Ovary (tissue), 7 donors: ENCODE measurements at regions not wholly inside any gene's neighbourhood (a gene's known extent, or its start where the extent isn't known, plus 50 kb on each side); places are given as distances from the start of the nearest gene placed in this dataset.

Source experiments
- DNase-seq, 5 donors: peaks; one replicate each; pipeline ENCODE4 v3.0.0-alpha.2; 2019 to 2020
- H3K27ac ChIP-seq, 2 donors: fragments of 200-600 bp; one replicate each; pipeline versions ENCODE4 v1.5.1 to v1.8.0; 2019 to 2022
- H3K27me3 ChIP-seq: fragments of 200-600 bp; one replicate; pipeline ENCODE4 v1.8.0; 2022
- H3K36me3 ChIP-seq: fragments of 200-600 bp; sonication (generic); one replicate; pipeline ENCODE4 v1.5.1; 2019
- H3K4me1 ChIP-seq: one replicate; pipeline ENCODE4 v1.8.1; 2013; ENCODE audit warnings: mild to moderate bottlenecking, moderate library complexity; ENCODE audit not compliant: insufficient read depth
- H3K4me3 ChIP-seq: fragments of 200-600 bp; sonication (generic); one replicate; pipeline ENCODE4 v1.5.1; 2017
- H3K9me3 ChIP-seq, 2 donors: fragments of 200-600 bp in 1 of 2; sonication (generic) in 1 of 2; one replicate each; pipeline versions ENCODE4 v1.5.1 to v1.8.1; 2013 to 2019; ENCODE audit warnings: mild to moderate bottlenecking in 1 of 2, moderate library complexity in 1 of 2
- CTCF ChIP-seq, 3 donors: fragments of 450-650 bp in 2 of 3; fragments of 200-600 bp in 1 of 3; IDR thresholded peaks; one replicate each; pipeline versions ENCODE4 v1.5.1 to v1.8.0; 2016 to 2022; ENCODE audit warnings: antibody characterized with exemption in 3 of 3, mild to moderate bottlenecking in 1 of 3
- EP300 ChIP-seq: sonication (generic); formaldehyde crosslinking; IDR thresholded peaks from one replicate; pipeline ENCODE4 v1.6.1; 2017; ENCODE audit warnings: antibody characterized with exemption
- POLR2A ChIP-seq: fragments of 450-650 bp; IDR thresholded peaks from one replicate; pipeline ENCODE4 v1.6.1; 2017; ENCODE audit warnings: antibody characterized with exemption, mild to moderate bottlenecking, moderate library complexity
- WGBS, 3 donors: extraction: QIAGEN DNeasy Blood & Tissue Kit in 1 of 3; methylation state at CpG; one replicate each; pipeline versions ENCODE4 v1.1.5 to v1.1.7; 2013 to 2017; 5-methylcytosine and 5-hydroxymethylcytosine counted together
- intact Hi-C, 4 donors: fragments of 100-400 bp; cut with DNase I; formaldehyde crosslinking; loops; one replicate each; pipeline versions ENCODE4 v1.11.0 to v1.15.1; 2022 to 2023
- donor health status: DM: no; HTN: no; CAD: no; lungs with moderate emphysema.
- donor health status: DM: no; HTN: no; CAD: no.
- donor health status: Bipolar disorder and iron deficiency.
- donor health status: DM: no; HTN: no; CAD: no.
- donor health status: DM: yes; HTN: yes; CAD: no.

- H3K4me3 ChIP-seq, result no peak overlapping the region
- no peak for DNase-seq
- WGBS, 3 donors, result 56 to 80% (median 68%) methylated on average over 4 of the region's 4 CpGs
- no peaks in the 10 kb centered on the region for H3K36me3 ChIP-seq
- intact Hi-C loops, result no loop called here
- TF ChIP-seq EP300 (no peak), CTCF (IDR thresholded peaks at IDR 0.05) (no peak), POLR2A (no peak)
- H3K9me3 ChIP-seq, result no peaks in the 10 kb centered on the region
- no peaks in the 10 kb centered on the region for H3K4me1 ChIP-seq
- no peak overlapping the region for H3K27ac ChIP-seq
- no peaks in the 10 kb centered on the region for H3K27me3 ChIP-seq
These were observed 293.7 kb upstream of the HDAC4 start for GRCh38 chr2:239694487-239694886.

GRCh38 chr2:239693761-239694415 is 293.1 kb upstream of the HDAC4 start:
- TF ChIP-seq CTCF (IDR thresholded peaks at IDR 0.05), result no peak
- TF ChIP-seq POLR2A, result no peak
- TF ChIP-seq EP300, result no peak
- no peaks in the 10 kb centered on the region for H3K36me3 ChIP-seq
- 79 to 88% (median 86%) methylated on average over 9 of the region's 9 CpGs for WGBS, 3 donors
- DNase-seq, result no peak
- no peaks in the 10 kb centered on the region for H3K9me3 ChIP-seq
- no peak overlapping the region for H3K4me3 ChIP-seq
- no peak overlapping the region for H3K27ac ChIP-seq
- H3K27me3 ChIP-seq, result no peaks in the 10 kb centered on the region
- no peaks in the 10 kb centered on the region for H3K4me1 ChIP-seq
- intact Hi-C loops, result no loop called here

- Histone ChIP-seq H3K4me3 (no peak overlapping the region), H3K27me3 (no peaks in the 10 kb centered on the region), H3K27ac (no peak overlapping the region), H3K9me3 (no peaks in the 10 kb centered on the region), H3K36me3 (no peaks in the 10 kb centered on the region), H3K4me1 (no peaks in the 10 kb centered on the region)
- no peak for DNase-seq
- TF ChIP-seq CTCF (IDR thresholded peaks at IDR 0.05) (no peak), POLR2A (no peak), EP300 (no peak)
- 65 to 74% (median 70%) methylated on average over 11 of the region's 11 CpGs for WGBS, 3 donors
- intact Hi-C loops, result no loop called here
These were observed 292.5 kb upstream of the HDAC4 start for GRCh38 chr2:239693330-239693729.

GRCh38 chr2:239692919-239693318 is 292.1 kb upstream of the HDAC4 start:
- Histone ChIP-seq H3K9me3 (no peaks in the 10 kb centered on the region), H3K27me3 (no peaks in the 10 kb centered on the region), H3K4me3 (no peak overlapping the region), H3K36me3 (no peaks in the 10 kb centered on the region), H3K27ac (no peak overlapping the region), H3K4me1 (no peaks in the 10 kb centered on the region)
- WGBS, 3 donors, result 88 to 90% (median 90%) methylated on average over 7 of the region's 7 CpGs
- no peak for DNase-seq
- no peak for TF ChIP-seq POLR2A
- no peak for TF ChIP-seq EP300
- no peak for TF ChIP-seq CTCF (IDR thresholded peaks at IDR 0.05)
- intact Hi-C loops, result no loop called here
